ENCODE measurements at regions not wholly inside any gene's neighbourhood (a gene's known extent, or its start where the extent isn't known, plus 50 kb on each side); places are given as distances from the start of the nearest gene placed in this dataset.

- TF ChIP-seq, protein P1, sequence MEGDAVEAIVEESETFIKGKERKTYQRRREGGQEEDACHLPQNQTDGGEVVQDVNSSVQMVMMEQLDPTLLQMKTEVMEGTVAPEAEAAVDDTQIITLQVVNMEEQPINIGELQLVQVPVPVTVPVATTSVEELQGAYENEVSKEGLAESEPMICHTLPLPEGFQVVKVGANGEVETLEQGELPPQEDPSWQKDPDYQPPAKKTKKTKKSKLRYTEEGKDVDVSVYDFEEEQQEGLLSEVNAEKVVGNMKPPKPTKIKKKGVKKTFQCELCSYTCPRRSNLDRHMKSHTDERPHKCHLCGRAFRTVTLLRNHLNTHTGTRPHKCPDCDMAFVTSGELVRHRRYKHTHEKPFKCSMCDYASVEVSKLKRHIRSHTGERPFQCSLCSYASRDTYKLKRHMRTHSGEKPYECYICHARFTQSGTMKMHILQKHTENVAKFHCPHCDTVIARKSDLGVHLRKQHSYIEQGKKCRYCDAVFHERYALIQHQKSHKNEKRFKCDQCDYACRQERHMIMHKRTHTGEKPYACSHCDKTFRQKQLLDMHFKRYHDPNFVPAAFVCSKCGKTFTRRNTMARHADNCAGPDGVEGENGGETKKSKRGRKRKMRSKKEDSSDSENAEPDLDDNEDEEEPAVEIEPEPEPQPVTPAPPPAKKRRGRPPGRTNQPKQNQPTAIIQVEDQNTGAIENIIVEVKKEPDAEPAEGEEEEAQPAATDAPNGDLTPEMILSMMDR (IDR thresholded peaks at IDR 0.05 in 2 of 3, conservative IDR thresholded peaks at IDR 0.05 in 1 of 3; ENCODE audit: borderline replicate concordance in 1 of 3, insufficient read depth in 1 of 3, low read depth in 2 of 3, low read length in 2 of 3) = no peak
- TF ChIP-seq EZH2phosphoT487 (IDR thresholded peaks at IDR 0.05; ENCODE audit: borderline replicate concordance) = no peak
These were observed 303.6 kb upstream of the DACH1 start for GRCh38 chr13:72170571-72170970.
